MCF 10A (cell line): ENCODE measurements at regions not wholly inside any gene's neighbourhood (a gene's known extent, or its start where the extent isn't known, plus 50 kb on each side); places are given as distances from the start of the nearest gene placed in this dataset.
"Not testable (repeated sequence)": the region's sequence is repeated elsewhere in the genome, so short reads cannot be mapped to it uniquely, and the experiment has no call there.

Experiments used
- BruUV-seq: library from RNA; stranded (reverse); fragments of 400-500 nt; replicated peaks from 2 replicates; lab custom pipeline; 2021; lab: Mats Ljungman, UMichigan
- CTCF ChIA-PET: fragments of 300-600 bp; sonication (Branson Sonifier 250); formaldehyde crosslinking; extraction: SDS; loops from one replicate; lab custom pipeline; 2021; ENCODE audit warnings: antibody characterized with exemption, inconsistent platforms; lab: Yijun Ruan, JAX
- POLR2A ChIA-PET: fragments of 300-600, 350-650 bp; sonication (Branson Sonifier 250); formaldehyde crosslinking; extraction: SDS; loops from one replicate; lab custom pipeline; 2020; ENCODE audit warnings: antibody characterized with exemption, inconsistent platforms; lab: Yijun Ruan, JAX
- DNase-seq: peaks from one replicate; pipeline ENCODE4 v3.0.0-alpha.2; 2018; ENCODE audit not compliant: unreplicated experiment
- H3K27ac Mint-ChIP-seq: one replicate; pipeline ENCODE4 v1.8.0; 2022; ENCODE audit warnings: mild to moderate bottlenecking, low read depth, mixed read lengths; ENCODE audit not compliant: unreplicated experiment
- H3K27me3 Mint-ChIP-seq: one replicate; pipeline ENCODE4 v1.8.0; 2022; ENCODE audit warnings: mixed read lengths; ENCODE audit not compliant: insufficient read depth, unreplicated experiment
- H3K36me3 Mint-ChIP-seq: one replicate; pipeline ENCODE4 v1.8.0; 2022; ENCODE audit warnings: mild to moderate bottlenecking, moderate library complexity, mixed read lengths; ENCODE audit not compliant: insufficient read depth, unreplicated experiment
- H3K4me1 Mint-ChIP-seq: one replicate; pipeline ENCODE4 v1.8.0; 2022; ENCODE audit warnings: mixed read lengths; ENCODE audit not compliant: insufficient read depth, unreplicated experiment
- H3K4me3 Mint-ChIP-seq: one replicate; pipeline ENCODE4 v1.8.0; 2022; ENCODE audit warnings: mild to moderate bottlenecking, moderate library complexity, mixed read lengths; ENCODE audit not compliant: unreplicated experiment
- H3K9me3 Mint-ChIP-seq: one replicate; pipeline ENCODE4 v1.8.0; 2022; ENCODE audit warnings: mixed read lengths; ENCODE audit not compliant: unreplicated experiment
- intact Hi-C: fragments of 100-400 bp; cut with micrococcal nuclease; formaldehyde crosslinking; loops from 2 replicates; pipeline ENCODE4 v1.14.1; 2022
- TF ChIP-seq, protein P1 (sequence below): fragments of 200-600 bp; IDR thresholded peaks from one replicate; pipeline ENCODE4 v1.8.0; 2022; ENCODE audit warnings: antibody characterized with exemption, mild to moderate bottlenecking; ENCODE audit not compliant: unreplicated experiment

DNA sequence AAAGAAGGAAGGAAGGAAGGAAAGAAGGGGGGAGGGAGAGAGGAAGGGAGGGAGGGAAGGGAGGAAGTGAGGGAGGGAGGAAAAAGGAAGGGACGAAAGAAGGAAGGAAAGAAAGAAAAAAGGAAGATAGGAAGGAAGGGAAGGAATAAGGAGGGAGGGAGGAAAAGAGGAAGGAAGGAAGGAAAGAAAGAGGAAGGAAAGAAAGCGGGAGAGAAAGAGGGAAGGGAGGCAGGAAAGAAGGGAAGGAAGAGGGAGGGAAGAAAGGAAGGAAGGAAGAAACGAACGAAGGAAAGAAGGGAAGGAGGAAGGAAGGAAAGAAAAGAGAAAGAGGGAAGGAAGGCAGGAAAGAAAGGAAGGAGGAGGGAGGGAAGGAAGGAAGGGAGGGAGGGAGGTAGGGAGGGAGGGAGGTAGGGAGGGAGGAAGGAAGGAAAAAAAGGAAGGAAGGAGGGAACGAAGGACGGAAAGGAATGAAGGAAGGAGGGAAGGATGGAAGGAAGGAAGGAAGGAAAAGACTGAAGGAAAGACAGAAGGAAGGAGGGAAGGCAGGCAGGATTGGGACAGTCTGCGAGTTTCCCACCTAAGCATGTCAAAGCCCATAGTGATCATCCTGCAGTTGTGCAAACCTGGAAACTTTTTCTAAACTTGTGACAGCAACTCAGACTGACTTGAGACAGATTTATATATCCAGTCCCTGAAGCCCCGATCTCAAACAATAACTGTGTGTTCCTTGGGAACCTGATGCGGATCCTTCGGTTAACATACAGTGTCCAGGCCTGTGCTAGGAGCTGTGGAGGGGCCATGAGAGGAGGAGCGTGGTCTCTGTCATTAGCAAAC is 59.8 kb upstream of the IYD start:
- ChIA-PET POLR2A (interaction anchor here (0.6 to 1.4 kb wide), 5 partner anchors 8 to 27 kb away, joined by 3 to 4 read pairs (median 3); no protein-coding TSS in a partner anchor), CTCF (interaction anchor here (1.3 to 1.5 kb wide), 2 partner anchors 165 to 228 kb away, joined by 3 to 4 read pairs; no protein-coding TSS in a partner anchor)
- no peaks in the 10 kb centered on the region for H3K9me3 Mint-ChIP-seq
- no TSS peak for BruUV-seq
- H3K36me3 Mint-ChIP-seq: no peaks in the 10 kb centered on the region
- H3K27ac Mint-ChIP-seq: no peak overlapping the region
- no peak overlapping the region for H3K4me3 Mint-ChIP-seq
- intact Hi-C loops: no loop called here
- H3K4me1 Mint-ChIP-seq: no peaks in the 10 kb centered on the region
- TF ChIP-seq, protein P1, sequence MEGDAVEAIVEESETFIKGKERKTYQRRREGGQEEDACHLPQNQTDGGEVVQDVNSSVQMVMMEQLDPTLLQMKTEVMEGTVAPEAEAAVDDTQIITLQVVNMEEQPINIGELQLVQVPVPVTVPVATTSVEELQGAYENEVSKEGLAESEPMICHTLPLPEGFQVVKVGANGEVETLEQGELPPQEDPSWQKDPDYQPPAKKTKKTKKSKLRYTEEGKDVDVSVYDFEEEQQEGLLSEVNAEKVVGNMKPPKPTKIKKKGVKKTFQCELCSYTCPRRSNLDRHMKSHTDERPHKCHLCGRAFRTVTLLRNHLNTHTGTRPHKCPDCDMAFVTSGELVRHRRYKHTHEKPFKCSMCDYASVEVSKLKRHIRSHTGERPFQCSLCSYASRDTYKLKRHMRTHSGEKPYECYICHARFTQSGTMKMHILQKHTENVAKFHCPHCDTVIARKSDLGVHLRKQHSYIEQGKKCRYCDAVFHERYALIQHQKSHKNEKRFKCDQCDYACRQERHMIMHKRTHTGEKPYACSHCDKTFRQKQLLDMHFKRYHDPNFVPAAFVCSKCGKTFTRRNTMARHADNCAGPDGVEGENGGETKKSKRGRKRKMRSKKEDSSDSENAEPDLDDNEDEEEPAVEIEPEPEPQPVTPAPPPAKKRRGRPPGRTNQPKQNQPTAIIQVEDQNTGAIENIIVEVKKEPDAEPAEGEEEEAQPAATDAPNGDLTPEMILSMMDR: no peak
- H3K27me3 Mint-ChIP-seq: no peaks in the 10 kb centered on the region
- no peak for DNase-seq

DNA sequence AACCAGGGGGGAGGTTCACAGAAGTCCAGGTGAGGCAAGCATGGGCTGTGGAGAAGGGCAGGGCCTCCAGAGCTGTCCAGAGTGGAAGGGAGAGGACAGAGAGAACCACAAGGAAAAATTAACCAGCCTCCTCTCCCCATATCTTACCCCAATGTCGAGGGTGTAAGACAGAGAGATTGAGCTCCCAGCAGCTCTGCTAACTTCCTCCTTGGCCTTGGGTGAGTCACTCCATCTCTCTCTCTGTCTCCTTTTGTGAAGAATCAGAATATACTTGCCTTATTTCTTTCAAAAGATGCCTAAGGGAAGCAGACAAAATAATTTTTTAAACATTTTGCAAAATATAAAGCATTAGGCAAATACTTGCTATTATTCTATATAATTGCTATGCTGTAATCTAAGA is 58.3 kb upstream of the IYD start:
- ChIA-PET POLR2A (no interaction called here), CTCF (interaction anchor here (1.5 kb wide), 1 partner anchor 230 kb away, joined by 4 read pairs; no protein-coding TSS in a partner anchor)
- Mint-ChIP-seq H3K36me3 (peaks cover 3% of the 10 kb centered on the region), H3K27me3 (no peaks in the 10 kb centered on the region), H3K9me3 (no peaks in the 10 kb centered on the region), H3K4me1 (no peaks in the 10 kb centered on the region), H3K4me3 (no peak overlapping the region), H3K27ac (no peak overlapping the region)
- no peak for DNase-seq
- TF ChIP-seq, protein P1: no peak
- BruUV-seq: no TSS peak
- intact Hi-C loops: no loop called here

DNA sequence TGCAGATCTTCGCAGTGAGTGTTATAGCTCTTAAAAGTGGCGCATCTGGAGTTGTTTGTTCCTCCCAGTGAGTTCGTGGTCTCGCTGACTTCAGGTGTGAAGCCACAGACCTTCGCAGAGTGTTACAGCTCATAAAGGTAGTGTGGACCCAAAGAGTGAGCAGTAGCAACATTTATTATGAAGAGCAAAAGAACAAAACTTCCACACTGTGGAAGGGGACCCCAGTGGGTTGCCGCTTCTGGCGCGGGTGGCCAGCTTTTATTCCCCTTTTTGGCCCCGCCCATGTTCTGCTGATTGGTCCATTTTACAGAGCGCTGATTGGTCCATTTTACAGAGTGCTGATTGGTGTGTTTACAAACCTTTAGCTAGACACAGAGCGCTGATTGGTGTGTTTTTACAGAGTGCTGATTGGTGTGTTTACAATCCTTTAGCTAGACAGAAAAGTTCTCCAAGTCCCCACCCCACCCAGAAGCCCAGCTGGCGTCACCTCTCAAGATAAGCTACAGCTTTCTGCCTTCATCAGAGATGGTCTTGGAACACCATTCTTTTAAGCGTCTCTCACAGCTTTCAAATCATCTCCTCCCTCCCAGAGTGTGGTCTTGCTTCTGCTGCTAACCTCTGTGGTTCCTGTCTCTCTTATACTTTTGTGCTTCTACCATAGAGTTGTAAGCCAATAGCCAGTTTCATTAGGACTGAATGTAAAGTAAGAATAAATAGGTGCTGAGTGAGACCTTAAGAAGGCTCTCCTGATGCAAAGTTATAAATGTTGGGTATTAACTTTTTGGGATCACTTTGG is 57.5 kb upstream of the IYD start:
- POLR2A ChIA-PET: interaction anchor here (0.7 kb wide), 1 partner anchor 41 kb away, joined by 3 read pairs; no protein-coding TSS in a partner anchor
- H3K36me3 Mint-ChIP-seq, H3K4me1 Mint-ChIP-seq, H3K27ac Mint-ChIP-seq, DNase-seq, intact Hi-C loops, BruUV-seq, H3K4me3 Mint-ChIP-seq, H3K27me3 Mint-ChIP-seq, H3K9me3 Mint-ChIP-seq, CTCF ChIA-PET: not testable (repeated sequence)

DNA sequence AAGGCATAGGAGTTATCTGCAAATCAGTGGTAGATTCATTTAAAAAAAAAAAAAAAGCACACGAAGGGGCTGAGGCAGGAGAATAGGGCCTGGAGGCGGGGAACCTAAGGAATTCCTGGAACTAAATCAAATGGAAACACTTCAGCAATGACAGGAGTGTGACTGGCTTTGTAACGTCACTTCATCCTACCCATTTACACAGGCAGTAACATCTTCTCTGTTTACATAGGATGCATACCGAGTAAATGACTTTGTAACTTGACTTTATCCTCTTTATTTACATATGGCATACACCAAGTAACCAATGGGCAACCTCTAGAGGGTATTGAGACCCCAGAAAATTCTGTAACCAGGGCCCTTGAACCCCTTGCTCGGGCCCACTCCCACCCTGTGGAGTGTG is 56.4 kb upstream of the IYD start:
- Mint-ChIP-seq H3K4me1 (no peaks in the 10 kb centered on the region), H3K27me3 (no peaks in the 10 kb centered on the region), H3K4me3 (no peak overlapping the region), H3K27ac (no peak overlapping the region), H3K36me3 (peaks cover 5% of the 10 kb centered on the region), H3K9me3 (no peaks in the 10 kb centered on the region)
- intact Hi-C loops: no loop called here
- BruUV-seq: no TSS peak
- CTCF ChIA-PET: no interaction called here
- no peak for DNase-seq
- POLR2A ChIA-PET: no interaction called here
- TF ChIP-seq, protein P1: no peak
